ENCODE measurements at regions not wholly inside any gene's neighbourhood (a gene's known extent, or its start where the extent isn't known, plus 50 kb on each side); places are given as distances from the start of the nearest gene placed in this dataset.

DNA sequence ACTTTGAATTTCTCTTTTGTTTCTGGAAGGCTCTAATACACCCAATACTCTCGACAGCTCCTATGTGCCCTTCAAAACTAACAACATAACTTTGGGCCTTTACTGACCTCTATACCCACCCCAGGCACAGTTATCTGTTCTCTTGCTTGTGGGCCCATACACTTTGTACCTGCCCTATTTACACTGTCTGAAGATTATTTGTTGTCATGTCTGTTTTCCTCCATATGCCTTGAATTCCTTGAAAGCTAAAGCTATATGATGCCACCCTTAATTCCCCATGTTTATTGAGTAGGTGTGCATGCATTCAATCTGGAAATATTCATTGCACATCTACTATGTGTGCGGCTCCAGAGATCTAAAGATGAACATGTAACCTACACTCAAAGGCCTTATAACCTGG is 267.6 kb downstream of the PLPP3 start:
- H3K27ac ChIP-seq (ENCODE audit: low read depth, low read length), result no peak overlapping the region
- no peaks in the 10 kb centered on the region for H3K27me3 ChIP-seq (ENCODE audit: control insufficient read depth, insufficient read depth, low read length)
- no peak overlapping the region for H3K9ac ChIP-seq (ENCODE audit: low read depth, low read length)
- H3K36me3 ChIP-seq (ENCODE audit: control insufficient read depth, insufficient read depth, low read length), result no peaks in the 10 kb centered on the region
- no peak overlapping the region for H3K4me3 ChIP-seq (ENCODE audit: low read depth, low read length)
- H3K9me3 ChIP-seq (ENCODE audit: control insufficient read depth, insufficient read depth, low read length), result no peaks in the 10 kb centered on the region
- H3K4me1 ChIP-seq (ENCODE audit: control insufficient read depth, insufficient read depth, low read length), result no peaks in the 10 kb centered on the region

DNA sequence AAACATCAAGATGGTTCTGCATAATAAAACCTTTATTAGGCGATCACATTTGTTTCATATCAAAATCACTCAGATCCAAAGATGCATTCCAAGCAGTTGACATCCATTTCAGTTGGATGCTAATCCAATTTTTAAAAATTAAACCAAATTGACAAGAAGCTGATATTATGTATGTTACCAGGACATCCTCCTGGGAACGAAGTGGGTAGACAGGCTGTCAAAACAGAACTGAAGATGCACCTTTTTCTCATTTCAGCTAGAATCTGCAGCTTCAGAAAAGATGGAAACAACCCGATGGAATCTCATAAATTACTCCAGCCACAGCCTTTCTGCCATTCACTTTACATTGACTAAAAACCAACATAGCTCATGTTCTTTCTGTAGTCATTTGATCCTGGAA is 268.4 kb downstream of the PLPP3 start:
- Histone ChIP-seq H3K9me3 (ENCODE audit: control insufficient read depth, insufficient read depth, low read length) (no peaks in the 10 kb centered on the region), H3K4me1 (ENCODE audit: control insufficient read depth, insufficient read depth, low read length) (no peaks in the 10 kb centered on the region), H3K36me3 (ENCODE audit: control insufficient read depth, insufficient read depth, low read length) (no peaks in the 10 kb centered on the region), H3K27me3 (ENCODE audit: control insufficient read depth, insufficient read depth, low read length) (no peaks in the 10 kb centered on the region), H3K27ac (ENCODE audit: low read depth, low read length) (no peak overlapping the region), H3K9ac (ENCODE audit: low read depth, low read length) (no peak overlapping the region), H3K4me3 (ENCODE audit: low read depth, low read length) (no peak overlapping the region)

DNA sequence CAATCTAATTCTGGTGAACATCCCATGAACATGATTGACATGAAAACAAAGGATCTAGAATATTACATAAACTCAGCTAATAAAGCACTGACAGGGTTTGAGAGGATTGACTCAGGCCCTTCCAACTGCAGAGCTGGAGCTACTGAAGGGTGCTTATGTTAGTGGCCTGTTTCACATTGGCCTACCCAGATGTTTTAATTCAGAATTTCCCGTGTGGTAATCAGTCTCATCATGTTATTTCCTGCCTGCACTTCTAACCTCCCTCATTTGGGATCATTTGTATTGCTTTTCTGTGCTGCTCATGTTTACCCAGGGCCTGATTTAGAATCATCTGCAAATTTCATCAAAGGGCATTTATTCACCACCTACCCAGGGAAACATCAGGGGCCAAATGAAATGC is 270.3 kb downstream of the PLPP3 start:
- no peak overlapping the region for H3K4me3 ChIP-seq (ENCODE audit: low read depth, low read length)
- no peaks in the 10 kb centered on the region for H3K4me1 ChIP-seq (ENCODE audit: control insufficient read depth, insufficient read depth, low read length)
- H3K9me3 ChIP-seq (ENCODE audit: control insufficient read depth, insufficient read depth, low read length), result no peaks in the 10 kb centered on the region
- no peak overlapping the region for H3K27ac ChIP-seq (ENCODE audit: low read depth, low read length)
- H3K9ac ChIP-seq (ENCODE audit: low read depth, low read length), result no peak overlapping the region
- no peaks in the 10 kb centered on the region for H3K27me3 ChIP-seq (ENCODE audit: control insufficient read depth, insufficient read depth, low read length)
- H3K36me3 ChIP-seq (ENCODE audit: control insufficient read depth, insufficient read depth, low read length), result no peaks in the 10 kb centered on the region

DNA sequence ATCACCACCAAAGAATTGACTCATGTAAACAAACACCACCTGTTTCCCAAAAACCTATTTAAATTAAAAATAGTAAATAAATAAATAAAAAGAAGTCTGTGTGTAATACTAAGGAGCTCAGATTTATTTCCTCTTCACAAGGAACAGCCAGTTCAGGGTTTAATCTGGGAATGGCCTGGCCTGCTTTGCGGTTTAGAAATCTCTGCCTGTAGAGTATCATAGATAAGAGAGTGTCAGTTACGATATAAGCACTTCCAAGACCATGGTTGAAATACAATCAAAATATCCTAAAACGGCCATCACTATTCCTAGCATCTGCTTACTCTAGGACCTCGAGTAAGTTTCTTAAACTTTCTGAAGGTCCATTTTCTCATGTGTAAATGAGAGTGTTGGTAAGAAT is 274.4 kb downstream of the PLPP3 start:
- Histone ChIP-seq H3K4me3 (ENCODE audit: low read depth, low read length) (no peak overlapping the region), H3K9ac (ENCODE audit: low read depth, low read length) (no peak overlapping the region), H3K36me3 (ENCODE audit: control insufficient read depth, insufficient read depth, low read length) (no peaks in the 10 kb centered on the region), H3K27ac (ENCODE audit: low read depth, low read length) (no peak overlapping the region), H3K27me3 (ENCODE audit: control insufficient read depth, insufficient read depth, low read length) (no peaks in the 10 kb centered on the region), H3K9me3 (ENCODE audit: control insufficient read depth, insufficient read depth, low read length) (no peaks in the 10 kb centered on the region), H3K4me1 (ENCODE audit: control insufficient read depth, insufficient read depth, low read length) (no peaks in the 10 kb centered on the region)

DNA sequence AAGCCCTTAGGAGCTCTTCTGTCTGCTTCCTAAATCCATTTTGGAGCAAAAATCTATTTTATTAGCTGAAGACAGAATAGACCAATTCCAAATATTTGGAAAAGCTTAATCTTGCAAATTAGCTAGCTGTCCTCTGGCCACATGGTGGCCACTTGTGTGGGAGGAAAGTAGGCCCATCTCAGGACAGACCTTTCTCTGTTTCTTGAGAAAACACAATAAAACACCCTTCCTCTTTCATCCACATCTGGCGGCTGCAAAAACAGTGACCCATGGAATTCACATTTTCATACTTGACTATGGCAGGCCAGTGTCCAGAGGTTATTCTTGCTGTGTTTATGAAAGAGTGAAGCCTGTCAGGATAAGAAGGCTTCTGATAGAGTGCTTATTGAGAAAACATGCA is 275.6 kb downstream of the PLPP3 start:
- H3K27me3 ChIP-seq (ENCODE audit: control insufficient read depth, insufficient read depth, low read length), result no peaks in the 10 kb centered on the region
- H3K9ac ChIP-seq (ENCODE audit: low read depth, low read length), result no peak overlapping the region
- H3K9me3 ChIP-seq (ENCODE audit: control insufficient read depth, insufficient read depth, low read length), result no peaks in the 10 kb centered on the region
- H3K27ac ChIP-seq (ENCODE audit: low read depth, low read length), result no peak overlapping the region
- no peaks in the 10 kb centered on the region for H3K4me1 ChIP-seq (ENCODE audit: control insufficient read depth, insufficient read depth, low read length)
- no peaks in the 10 kb centered on the region for H3K36me3 ChIP-seq (ENCODE audit: control insufficient read depth, insufficient read depth, low read length)
- H3K4me3 ChIP-seq (ENCODE audit: low read depth, low read length), result no peak overlapping the region

DNA sequence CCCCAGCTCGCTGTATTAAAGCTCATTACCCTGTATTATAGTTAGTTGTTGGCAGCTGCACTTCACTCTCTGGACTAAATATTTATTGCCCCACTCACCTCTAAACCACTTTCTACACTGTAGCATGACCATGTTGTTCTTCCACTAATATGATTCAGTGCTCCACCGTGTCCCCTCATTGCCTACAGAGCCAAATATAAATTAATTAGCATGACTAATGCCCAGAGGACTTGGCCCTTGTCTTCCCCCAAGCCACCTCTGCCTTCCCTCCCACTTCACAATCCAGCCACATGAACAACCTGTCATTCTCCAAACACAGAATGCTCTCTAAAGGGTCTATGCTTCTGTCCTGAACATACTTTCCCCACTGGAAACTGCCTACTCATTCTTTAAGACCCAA is 276.5 kb downstream of the PLPP3 start:
- no peak overlapping the region for H3K9ac ChIP-seq (ENCODE audit: low read depth, low read length)
- no peaks in the 10 kb centered on the region for H3K36me3 ChIP-seq (ENCODE audit: control insufficient read depth, insufficient read depth, low read length)
- no peaks in the 10 kb centered on the region for H3K9me3 ChIP-seq (ENCODE audit: control insufficient read depth, insufficient read depth, low read length)
- H3K4me3 ChIP-seq (ENCODE audit: low read depth, low read length), result no peak overlapping the region
- H3K27ac ChIP-seq (ENCODE audit: low read depth, low read length), result no peak overlapping the region
- H3K27me3 ChIP-seq (ENCODE audit: control insufficient read depth, insufficient read depth, low read length), result no peaks in the 10 kb centered on the region
- no peaks in the 10 kb centered on the region for H3K4me1 ChIP-seq (ENCODE audit: control insufficient read depth, insufficient read depth, low read length)

DNA sequence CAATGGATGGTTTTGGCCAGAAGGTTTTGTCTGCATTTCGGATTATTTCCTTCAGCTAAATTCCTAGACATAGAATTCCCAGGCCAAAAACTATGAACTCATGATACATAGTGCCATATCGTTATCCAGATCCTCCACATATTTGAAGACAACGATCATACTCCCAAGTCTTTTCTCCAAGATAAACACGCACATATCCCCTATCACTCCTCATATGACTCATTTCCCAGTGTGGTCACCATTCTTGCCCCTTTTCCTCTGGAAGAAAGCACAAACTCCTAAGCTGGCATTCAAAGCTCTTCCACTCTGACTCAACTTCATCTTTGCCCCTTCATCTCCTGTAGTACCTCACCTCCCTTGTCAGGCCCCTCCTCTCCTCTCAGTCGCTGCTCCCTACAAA is 277.6 kb downstream of the PLPP3 start:
- no peak overlapping the region for H3K4me3 ChIP-seq (ENCODE audit: low read depth, low read length)
- no peaks in the 10 kb centered on the region for H3K9me3 ChIP-seq (ENCODE audit: control insufficient read depth, insufficient read depth, low read length)
- no peaks in the 10 kb centered on the region for H3K27me3 ChIP-seq (ENCODE audit: control insufficient read depth, insufficient read depth, low read length)
- H3K9ac ChIP-seq (ENCODE audit: low read depth, low read length), result no peak overlapping the region
- no peaks in the 10 kb centered on the region for H3K36me3 ChIP-seq (ENCODE audit: control insufficient read depth, insufficient read depth, low read length)
- H3K27ac ChIP-seq (ENCODE audit: low read depth, low read length), result no peak overlapping the region
- H3K4me1 ChIP-seq (ENCODE audit: control insufficient read depth, insufficient read depth, low read length), result no peaks in the 10 kb centered on the region

DNA sequence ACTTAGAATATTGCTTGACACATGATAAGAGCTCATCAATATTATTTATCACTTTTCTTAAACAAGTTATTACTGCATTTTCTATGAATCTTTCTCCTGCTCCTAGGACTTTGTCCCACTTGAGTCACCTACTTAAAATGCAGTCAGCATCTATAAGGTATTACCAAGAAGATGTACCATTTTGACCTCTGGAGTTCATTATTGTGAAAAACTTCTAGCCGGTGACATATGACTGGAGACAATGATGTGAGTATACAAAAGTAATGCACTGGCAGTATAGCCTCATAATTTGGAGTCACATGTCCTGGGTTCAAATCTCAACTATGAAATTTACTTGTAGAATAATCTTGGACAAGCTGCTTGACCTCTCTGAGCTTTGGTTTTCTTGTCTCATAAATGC is 278.5 kb downstream of the PLPP3 start:
- no peak overlapping the region for H3K4me3 ChIP-seq (ENCODE audit: low read depth, low read length)
- no peaks in the 10 kb centered on the region for H3K4me1 ChIP-seq (ENCODE audit: control insufficient read depth, insufficient read depth, low read length)
- no peak overlapping the region for H3K9ac ChIP-seq (ENCODE audit: low read depth, low read length)
- no peaks in the 10 kb centered on the region for H3K27me3 ChIP-seq (ENCODE audit: control insufficient read depth, insufficient read depth, low read length)
- H3K9me3 ChIP-seq (ENCODE audit: control insufficient read depth, insufficient read depth, low read length), result no peaks in the 10 kb centered on the region
- no peaks in the 10 kb centered on the region for H3K36me3 ChIP-seq (ENCODE audit: control insufficient read depth, insufficient read depth, low read length)
- no peak overlapping the region for H3K27ac ChIP-seq (ENCODE audit: low read depth, low read length)

DNA sequence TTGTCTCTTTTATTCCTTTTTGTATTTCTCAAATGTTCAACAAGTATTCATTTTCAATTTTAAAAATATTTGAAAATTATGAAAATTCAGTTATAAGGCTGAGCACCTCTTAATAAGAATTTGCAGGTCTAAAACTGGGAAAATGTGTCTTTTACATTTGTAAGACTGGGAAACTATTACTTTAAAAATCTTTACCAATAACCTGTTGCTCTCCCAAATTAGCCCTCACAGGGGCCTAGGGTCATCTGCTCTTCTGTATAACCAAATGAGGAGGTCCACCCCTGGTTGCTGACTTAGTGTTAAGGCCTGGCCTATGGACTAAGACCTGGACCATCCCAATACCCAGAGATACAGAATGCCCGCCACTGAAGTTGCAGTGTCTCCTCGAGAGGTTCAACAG is 280.5 kb downstream of the PLPP3 start:
- Histone ChIP-seq H3K9ac (ENCODE audit: low read depth, low read length) (no peak overlapping the region), H3K36me3 (ENCODE audit: control insufficient read depth, insufficient read depth, low read length) (no peaks in the 10 kb centered on the region), H3K27me3 (ENCODE audit: control insufficient read depth, insufficient read depth, low read length) (no peaks in the 10 kb centered on the region), H3K27ac (ENCODE audit: low read depth, low read length) (no peak overlapping the region), H3K4me3 (ENCODE audit: low read depth, low read length) (no peak overlapping the region), H3K9me3 (ENCODE audit: control insufficient read depth, insufficient read depth, low read length) (no peaks in the 10 kb centered on the region), H3K4me1 (ENCODE audit: control insufficient read depth, insufficient read depth, low read length) (no peaks in the 10 kb centered on the region)

DNA sequence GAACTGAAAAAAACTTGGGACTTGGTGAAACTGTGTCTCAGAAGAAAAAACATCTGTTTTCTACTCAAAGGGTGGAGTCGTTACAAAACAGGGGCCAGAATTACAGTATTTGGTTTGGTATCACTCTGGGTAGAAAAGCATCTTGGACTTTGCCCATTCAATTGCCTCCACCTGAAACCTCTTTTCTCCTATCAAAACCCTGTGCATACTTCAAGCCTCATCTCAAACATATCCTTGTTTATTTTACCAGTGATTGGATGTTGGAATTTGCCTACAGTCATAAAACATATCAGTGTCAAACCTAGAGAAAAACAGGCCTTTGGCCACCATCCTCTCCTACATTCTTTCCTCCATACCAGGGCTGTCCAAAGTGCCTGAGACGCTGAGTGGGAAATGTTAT is 281.5 kb downstream of the PLPP3 start:
- H3K9me3 ChIP-seq (ENCODE audit: control insufficient read depth, insufficient read depth, low read length), result no peaks in the 10 kb centered on the region
- no peaks in the 10 kb centered on the region for H3K27me3 ChIP-seq (ENCODE audit: control insufficient read depth, insufficient read depth, low read length)

DNA sequence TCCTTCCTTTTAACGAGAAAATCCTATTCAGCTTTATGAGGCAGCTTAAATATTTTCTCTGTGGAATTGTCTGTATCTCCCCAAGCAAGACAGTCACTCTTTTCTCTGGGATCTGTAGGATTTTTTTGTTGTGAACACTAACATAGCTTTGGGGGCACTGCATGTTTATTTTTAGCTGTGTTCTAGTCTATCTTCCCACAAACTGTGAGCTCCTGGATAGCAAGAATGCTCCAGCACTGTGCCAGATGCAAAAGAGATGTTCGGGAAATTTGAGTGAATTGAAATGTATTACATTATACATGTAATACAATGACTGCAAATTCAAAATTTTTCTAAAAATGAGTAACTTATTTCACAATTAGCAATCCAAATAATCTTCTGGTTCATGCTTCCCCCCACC is 282.2 kb downstream of the PLPP3 start:
- no peak overlapping the region for H3K9ac ChIP-seq (ENCODE audit: low read depth, low read length)
- H3K27me3 ChIP-seq (ENCODE audit: control insufficient read depth, insufficient read depth, low read length), result no peaks in the 10 kb centered on the region
- no peaks in the 10 kb centered on the region for H3K36me3 ChIP-seq (ENCODE audit: control insufficient read depth, insufficient read depth, low read length)
- no peaks in the 10 kb centered on the region for H3K4me1 ChIP-seq (ENCODE audit: control insufficient read depth, insufficient read depth, low read length)
- H3K4me3 ChIP-seq (ENCODE audit: low read depth, low read length), result no peak overlapping the region
- no peak overlapping the region for H3K27ac ChIP-seq (ENCODE audit: low read depth, low read length)
- no peaks in the 10 kb centered on the region for H3K9me3 ChIP-seq (ENCODE audit: control insufficient read depth, insufficient read depth, low read length)

More for the DNA sequence above, 281.5 kb downstream of the PLPP3 start:
- Histone ChIP-seq H3K27ac (ENCODE audit: low read depth, low read length) (no peak overlapping the region), H3K4me3 (ENCODE audit: low read depth, low read length) (no peak overlapping the region), H3K9ac (ENCODE audit: low read depth, low read length) (no peak overlapping the region), H3K4me1 (ENCODE audit: control insufficient read depth, insufficient read depth, low read length) (no peaks in the 10 kb centered on the region), H3K36me3 (ENCODE audit: control insufficient read depth, insufficient read depth, low read length) (no peaks in the 10 kb centered on the region)

All from HUES48 (cell line).